ENCODE measurements at regions not wholly inside any gene's neighbourhood (a gene's known extent, or its start where the extent isn't known, plus 50 kb on each side); places are given as distances from the start of the nearest gene placed in this dataset.

GRCh38 chr4:126772662-126773061 is 860.1 kb upstream of the INTU start:
- ChIA-PET SMC1A (ENCODE audit: uncharacterized antibody, unreplicated experiment) (interaction anchor here (0.9 kb wide), 1 partner anchor 319 kb away, joined by 3 read pairs; no protein-coding TSS in a partner anchor), POLR2A (no interaction called here), RAD21 (ENCODE audit: unreplicated experiment) (no interaction called here), CTCF (interaction anchor here (0.6 kb wide), 1 partner anchor 301 kb away, joined by 3 read pairs; no protein-coding TSS in a partner anchor)
- Histone ChIP-seq H3K27me3 (replicated peaks in 1 of 2; ENCODE audit: control insufficient read depth in 2 of 2, insufficient read depth in 2 of 2, low read length in 1 of 2) (no peaks in the 10 kb centered on the region), H3K27ac (ENCODE audit: control insufficient read depth, insufficient read depth) (no peak overlapping the region), H3K9ac (ENCODE audit: control insufficient read depth, insufficient read depth, low read length) (no peak overlapping the region), H3K79me2 (ENCODE audit: control insufficient read depth, insufficient read depth, low read length) (no peaks in the 10 kb centered on the region), H4K20me1 (ENCODE audit: control insufficient read depth, insufficient read depth) (no peaks in the 10 kb centered on the region), H2AFZ (ENCODE audit: control insufficient read depth, low read depth, low read length) (no peak overlapping the region), H3K4me3 (no peak overlapping the region), H3K9me3 (replicated peaks; ENCODE audit: control insufficient read depth, insufficient read depth, low read length) (no peaks in the 10 kb centered on the region), H3K36me3 (ENCODE audit: control insufficient read depth in 2 of 2, insufficient read depth in 2 of 2, low read length in 1 of 2) (no peaks in the 10 kb centered on the region), H3K4me1 (ENCODE audit: control insufficient read depth, insufficient read depth, low read length) (no peaks in the 10 kb centered on the region), H3K4me2 (ENCODE audit: control insufficient read depth, insufficient read depth) (no peak overlapping the region)
- in situ Hi-C loops (cut with MboI) (no loop called here), intact Hi-C loops (cut with micrococcal nuclease; ENCODE audit: unreplicated experiment) (no loop called here)
- WGBS (ENCODE audit: insufficient coverage, insufficient replicate concordance, low lambda C conversion rate, missing lambda C conversion rate): 0% methylated on average over 3 of the region's 3 CpGs
- FAIRE-seq (no peak), DNase-seq (ENCODE audit: low read depth, low spot score) (no peak), ATAC-seq (no peak)
- BruUV-seq (replicated peaks): no TSS peak
- no peak for TF ChIP-seq FOXM1 (IDR thresholded peaks at IDR 0.05; ENCODE audit: low read depth, low read length)
- TF ChIP-seq MTA3 (IDR thresholded peaks at IDR 0.05; ENCODE audit: borderline replicate concordance, low read length): no peak

GRCh38 chr4:126775485-126776106 is 857.2 kb upstream of the INTU start:
- FAIRE-seq (no peak), DNase-seq (ENCODE audit: low read depth, low spot score) (no peak), ATAC-seq (no peak)
- H3K9ac ChIP-seq (ENCODE audit: control insufficient read depth, insufficient read depth, low read length): no peak overlapping the region
- TF ChIP-seq RAD51 (IDR thresholded peaks at IDR 0.05) (no peak), IKZF2 (IDR thresholded peaks at IDR 0.05) (no peak), RFX5 (IDR thresholded peaks at IDR 0.05; ENCODE audit: low read depth, low read length) (no peak), ZNF687 (IDR thresholded peaks at IDR 0.05) (no peak), SIN3A (IDR thresholded peaks at IDR 0.05; ENCODE audit: low read depth, low read length) (no peak), NFYB (IDR thresholded peaks at IDR 0.05; ENCODE audit: insufficient read depth, low read depth, low read length) (no peak), BMI1 (IDR thresholded peaks at IDR 0.05; ENCODE audit: borderline replicate concordance) (no peak), TAF1 (IDR thresholded peaks at IDR 0.05; ENCODE audit: borderline replicate concordance, low read depth, low read length) (no peak), ZNF217 (IDR thresholded peaks at IDR 0.05) (no peak), RAD21 (IDR thresholded peaks at IDR 0.05; ENCODE audit: insufficient read depth, low read depth, low read length) (no peak), BHLHE40 (IDR thresholded peaks at IDR 0.05; ENCODE audit: borderline replicate concordance in 1 of 2, low read depth in 2 of 2, low read length in 1 of 2) (no peak), RB1 (IDR thresholded peaks at IDR 0.05; ENCODE audit: borderline replicate concordance) (no peak)
- H2AFZ ChIP-seq (ENCODE audit: control insufficient read depth, low read depth, low read length): no peak overlapping the region
- H4K20me1 ChIP-seq (ENCODE audit: control insufficient read depth, insufficient read depth): no peaks in the 10 kb centered on the region
- no peaks in the 10 kb centered on the region for H3K27me3 ChIP-seq (replicated peaks in 1 of 2; ENCODE audit: control insufficient read depth in 2 of 2, insufficient read depth in 2 of 2, low read length in 1 of 2)
- SMC1A ChIA-PET (ENCODE audit: uncharacterized antibody, unreplicated experiment): no interaction called here
- in situ Hi-C loops (cut with MboI) (no loop called here), intact Hi-C loops (cut with micrococcal nuclease; ENCODE audit: unreplicated experiment) (no loop called here)
- no peaks in the 10 kb centered on the region for H3K4me1 ChIP-seq (ENCODE audit: control insufficient read depth, insufficient read depth, low read length)
- RAD21 ChIA-PET (ENCODE audit: unreplicated experiment): no interaction called here
- 18% methylated on average over 5 of the region's 5 CpGs for WGBS (ENCODE audit: insufficient coverage, insufficient replicate concordance, low lambda C conversion rate, missing lambda C conversion rate)
- CTCF ChIA-PET: interaction anchor here (0.7 kb wide), 1 partner anchor 22 kb away, joined by 4 read pairs; no protein-coding TSS in a partner anchor
- no peaks in the 10 kb centered on the region for H3K79me2 ChIP-seq (ENCODE audit: control insufficient read depth, insufficient read depth, low read length)
- POLR2A ChIA-PET: no interaction called here
- no peak overlapping the region for H3K27ac ChIP-seq (ENCODE audit: control insufficient read depth, insufficient read depth)
- H3K4me3 ChIP-seq: no peak overlapping the region
- no peaks in the 10 kb centered on the region for H3K9me3 ChIP-seq (replicated peaks; ENCODE audit: control insufficient read depth, insufficient read depth, low read length)
- no peak overlapping the region for H3K4me2 ChIP-seq (ENCODE audit: control insufficient read depth, insufficient read depth)
- no TSS peak for BruUV-seq (replicated peaks)
- H3K36me3 ChIP-seq (ENCODE audit: control insufficient read depth in 2 of 2, insufficient read depth in 2 of 2, low read length in 1 of 2): no peaks in the 10 kb centered on the region
